H1 (cell line): ENCODE measurements at regions not wholly inside any gene's neighbourhood (a gene's known extent, or its start where the extent isn't known, plus 50 kb on each side); places are given as distances from the start of the nearest gene placed in this dataset.

Source experiments
- CTCF ChIA-PET: fragments of 300-600 bp; sonication (Branson Sonifier 250); formaldehyde crosslinking; loops from one replicate; lab custom pipeline; 2021; ENCODE audit not compliant: partially characterized antibody; lab: Charles Lee
- POLR2A ChIA-PET: fragments of 300-600 bp; sonication (Branson Sonifier 250); formaldehyde crosslinking; loops from one replicate; lab custom pipeline; 2021; ENCODE audit warnings: inconsistent platforms; ENCODE audit not compliant: partially characterized antibody; lab: Charles Lee
- DNase-seq, 2 experiments: peaks; one replicate each; pipeline versions ENCODE4 v3.0.0 to v3.0.0-alpha.2; 2010 to 2022; ENCODE audit warnings: low spot score in 2 of 2, low read depth in 1 of 2, mixed read lengths in 1 of 2
- FAIRE-seq: peaks from 2 replicates; lab custom pipeline; 2011; peaks lifted over from hg19 to GRCh38; lab: Jason Lieb, UNC
- H2AFZ ChIP-seq: 2 replicates; pipeline ENCODE4 v1.8.1; 2012; ENCODE audit warnings: low read length, inconsistent platforms
- H2AK5ac ChIP-seq: 2 replicates; pipeline ENCODE4 v1.6.1; 2013; ENCODE audit warnings: low read depth, low read length
- H2BK120ac ChIP-seq: replicated peaks from 2 replicates; pipeline ENCODE3; 2013; ENCODE audit warnings: low read depth, low read length, inconsistent platforms
- H2BK12ac ChIP-seq: 2 replicates; pipeline ENCODE4 v1.6.1; 2013; ENCODE audit warnings: low read depth, low read length
- H2BK15ac ChIP-seq: 2 replicates; pipeline ENCODE4 v1.6.1; 2013; ENCODE audit warnings: low read length
- H2BK20ac ChIP-seq: 2 replicates; pipeline ENCODE4 v1.6.1; 2013; ENCODE audit warnings: low read length
- H2BK5ac ChIP-seq: 2 replicates; pipeline ENCODE4 v1.6.1; 2013; ENCODE audit warnings: low read depth, low read length
- H3K14ac ChIP-seq: 2 replicates; pipeline ENCODE4 v1.6.1; 2013; ENCODE audit warnings: inconsistent platforms; ENCODE audit not compliant: insufficient read length
- H3K18ac ChIP-seq: 2 replicates; pipeline ENCODE4 v1.6.1; 2013; ENCODE audit warnings: low read length; ENCODE audit errors: extremely low read depth
- H3K23ac ChIP-seq: 2 replicates; pipeline ENCODE4 v1.6.1; 2013; ENCODE audit warnings: inconsistent platforms; ENCODE audit not compliant: insufficient read length
- H3K23me2 ChIP-seq: 2 replicates; pipeline ENCODE4 v1.6.1; 2013; ENCODE audit warnings: low read depth, low read length
- H3K27ac ChIP-seq: 2 replicates; pipeline ENCODE4 v1.6.1; 2011; ENCODE audit warnings: low read depth, low read length, inconsistent platforms
- H3K27me3 ChIP-seq, 4 experiments: replicated peaks in 1 of 4; 1 replicate in 1 of 4; 2 replicates in 3 of 4; pipeline versions ENCODE4 v1.6.1 to v1.8.1; 2011 to 2013; ENCODE audit warnings: low read length in 3 of 4, mild to moderate bottlenecking in 3 of 4, inconsistent platforms in 2 of 4, mixed read lengths in 2 of 4, moderate library complexity in 1 of 4; ENCODE audit not compliant: control insufficient read depth in 3 of 4, insufficient read depth in 3 of 4; ENCODE audit errors: extremely low read depth in 1 of 4
- H3K36me3 ChIP-seq, 4 experiments: 2 replicates each; pipeline versions ENCODE4 v1.6.1 to v1.8.1; 2011 to 2013; ENCODE audit warnings: mild to moderate bottlenecking in 4 of 4, low read length in 3 of 4, moderate library complexity in 2 of 4, control low read depth in 1 of 4, inconsistent platforms in 1 of 4; ENCODE audit not compliant: insufficient read depth in 4 of 4, control insufficient read depth in 2 of 4
- H3K4ac ChIP-seq: replicated peaks from 2 replicates; pipeline ENCODE3; 2013; ENCODE audit warnings: low read length, low read depth, mixed read lengths, inconsistent platforms; ENCODE audit not compliant: insufficient read length
- H3K4me1 ChIP-seq, 4 experiments: replicated peaks in 1 of 4; 1 replicate in 1 of 4; 2 replicates in 3 of 4; pipeline versions ENCODE4 v1.6.1 to v1.8.1; 2011 to 2013; ENCODE audit warnings: low read length in 3 of 4, inconsistent platforms in 2 of 4, mixed read lengths in 1 of 4; ENCODE audit not compliant: insufficient read depth in 4 of 4, control insufficient read depth in 3 of 4
- H3K4me2 ChIP-seq, 2 experiments: 2 replicates each; pipeline versions ENCODE4 v1.6.1 to v1.8.1; 2011 to 2013; ENCODE audit warnings: low read depth in 2 of 2, low read length in 2 of 2, control low read depth in 1 of 2, inconsistent platforms in 1 of 2, mild to moderate bottlenecking in 1 of 2; ENCODE audit not compliant: insufficient read depth in 1 of 2
- H3K4me3 ChIP-seq, 4 experiments: fragments of 200-600, 300-600 bp in 1 of 4; sonication (generic), shearing (Covaris generic), sonication (Bioruptor Twin) in 1 of 4; 2 replicates each; pipeline versions ENCODE4 v1.5.1 to v1.8.1; 2011 to 2016; ENCODE audit warnings: low read length in 4 of 4, low read depth in 3 of 4, control low read depth in 2 of 4, inconsistent platforms in 2 of 4, mild to moderate bottlenecking in 2 of 4, mixed read lengths in 1 of 4, moderate library complexity in 1 of 4; ENCODE audit not compliant: insufficient read depth in 2 of 4; ENCODE audit errors: extremely low read depth in 1 of 4
- H3K56ac ChIP-seq: replicated peaks from 2 replicates; pipeline ENCODE3; 2013; ENCODE audit warnings: low read depth, mild to moderate bottlenecking, mixed read lengths, low read length, inconsistent platforms; ENCODE audit not compliant: insufficient read length
- H3K79me1 ChIP-seq: 2 replicates; pipeline ENCODE4 v1.6.1; 2013; ENCODE audit warnings: low read depth, low read length, control low read depth
- H3K79me2 ChIP-seq, 2 experiments: 2 replicates each; pipeline versions ENCODE4 v1.6.1 to v1.8.1; 2012 to 2013; ENCODE audit warnings: low read length in 2 of 2, mild to moderate bottlenecking in 2 of 2, inconsistent platforms in 1 of 2; ENCODE audit not compliant: insufficient read depth in 2 of 2, control insufficient read depth in 1 of 2
- H3K9ac ChIP-seq, 4 experiments: replicated peaks in 1 of 4; 1 replicate in 1 of 4; 2 replicates in 3 of 4; pipeline versions ENCODE4 v1.6.1 to v1.8.1; 2011 to 2013; ENCODE audit warnings: low read depth in 3 of 4, low read length in 3 of 4, control low read depth in 2 of 4, mild to moderate bottlenecking in 2 of 4, moderate library complexity in 2 of 4, inconsistent platforms in 1 of 4; ENCODE audit errors: extremely low read depth in 1 of 4
- H3K9me3 ChIP-seq, 2 experiments: 2 replicates each; pipeline versions ENCODE4 v1.6.1 to v1.8.1; 2012 to 2013; ENCODE audit warnings: mild to moderate bottlenecking in 2 of 2, moderate library complexity in 2 of 2, control low read depth in 1 of 2, inconsistent platforms in 1 of 2, low read depth in 1 of 2, low read length in 1 of 2, mixed read lengths in 1 of 2; ENCODE audit not compliant: insufficient read depth in 2 of 2
- H4K20me1 ChIP-seq, 2 experiments: replicated peaks in 1 of 2; 2 replicates each; pipeline versions ENCODE3 to v1.8.1; 2011 to 2013; ENCODE audit warnings: inconsistent platforms in 2 of 2, low read length in 2 of 2, mild to moderate bottlenecking in 1 of 2; ENCODE audit not compliant: insufficient read depth in 2 of 2, control insufficient read depth in 1 of 2
- H4K5ac ChIP-seq: 2 replicates; pipeline ENCODE4 v1.6.1; 2013; ENCODE audit warnings: low read length, low read depth, mixed read lengths, inconsistent platforms; ENCODE audit not compliant: insufficient read length
- H4K8ac ChIP-seq: 2 replicates; pipeline ENCODE4 v1.8.0; 2013; ENCODE audit warnings: mild to moderate bottlenecking, moderate library complexity, low read length, inconsistent platforms; ENCODE audit not compliant: insufficient read depth; ENCODE audit errors: extremely low read depth
- H4K91ac ChIP-seq: replicated peaks from 2 replicates; pipeline ENCODE3; 2013; ENCODE audit warnings: low read length, mixed read lengths, inconsistent platforms; ENCODE audit not compliant: insufficient read length
- ASH2L ChIP-seq: fragments of 200-600, 300-600 bp; sonication (generic); IDR thresholded peaks from one replicate; pipeline ENCODE4 v1.7.1; 2017; ENCODE audit warnings: low read length
- BRCA1 ChIP-seq: IDR thresholded peaks from 2 replicates; pipeline ENCODE4 v1.6.1; 2012; ENCODE audit warnings: low read depth, low read length, improper control_type of control experiment
- CBX5 ChIP-seq: fragments of 300-800, 300-1000 bp; sonication (generic); IDR thresholded peaks from 2 replicates; pipeline ENCODE4 v1.7.1; 2016; ENCODE audit warnings: antibody characterized with exemption, low read length, low read depth
- CHD1 ChIP-seq: IDR thresholded peaks from 2 replicates; pipeline ENCODE4 v1.6.1; 2012; ENCODE audit warnings: low read depth, low read length, improper control_type of control experiment
- CREB1 ChIP-seq: IDR thresholded peaks from 2 replicates; pipeline ENCODE4 v1.6.1; 2012; ENCODE audit warnings: inconsistent platforms
- CTBP2 ChIP-seq: IDR thresholded peaks from 2 replicates; pipeline ENCODE4 v1.7.0; 2011; ENCODE audit warnings: borderline replicate concordance, mild to moderate bottlenecking, moderate library complexity, mixed read lengths, low read length; ENCODE audit not compliant: insufficient read depth, insufficient read length
- EZH2 ChIP-seq: fragments of 200-600 bp; sonication (generic); IDR thresholded peaks from 2 replicates; pipeline ENCODE4 v1.7.1; 2012; ENCODE audit warnings: low read depth, mild to moderate bottlenecking, moderate library complexity, low read length, inconsistent platforms; ENCODE audit not compliant: severe bottlenecking
- FOSL1 ChIP-seq: IDR thresholded peaks from 2 replicates; pipeline ENCODE4 v1.6.1; 2011; ENCODE audit warnings: mild to moderate bottlenecking, low read depth, low read length, moderate library complexity; ENCODE audit not compliant: insufficient read depth
- GABPA ChIP-seq: IDR thresholded peaks from 2 replicates; pipeline ENCODE4 v1.6.1; 2011; ENCODE audit warnings: mild to moderate bottlenecking, low read length, moderate library complexity, borderline replicate concordance; ENCODE audit not compliant: insufficient read depth
- HDAC6 ChIP-seq: IDR thresholded peaks from one replicate; pipeline ENCODE4 v1.7.1; 2012; ENCODE audit warnings: low read depth, mild to moderate bottlenecking, inconsistent platforms, low read length, moderate library complexity
- JUND ChIP-seq: IDR thresholded peaks from 2 replicates; pipeline ENCODE4 v1.6.1; 2011; ENCODE audit warnings: mild to moderate bottlenecking, improper control_type of control experiment, low read length
- KDM4A ChIP-seq: IDR thresholded peaks from one replicate; pipeline ENCODE4 v1.7.1; 2012; ENCODE audit warnings: low read depth, mild to moderate bottlenecking, moderate library complexity, low read length, inconsistent platforms; ENCODE audit not compliant: severe bottlenecking
- POU5F1 ChIP-seq: IDR thresholded peaks from 2 replicates; pipeline ENCODE4 v1.6.1; 2011; ENCODE audit warnings: low read depth, mild to moderate bottlenecking, low read length, moderate library complexity
- RAD21 ChIP-seq, 2 experiments: IDR thresholded peaks in 1 of 2; conservative IDR thresholded peaks in 1 of 2; 2 replicates each; pipeline ENCODE4 v1.6.1; 2011; ENCODE audit warnings: low read depth in 2 of 2, low read length in 2 of 2, improper control_type of control experiment in 1 of 2, inconsistent platforms in 1 of 2, mild to moderate bottlenecking in 1 of 2, moderate library complexity in 1 of 2
- TAF7 ChIP-seq: optimal IDR thresholded peaks from 2 replicates; pipeline ENCODE3; 2011; ENCODE audit warnings: low read depth, mild to moderate bottlenecking, inconsistent platforms, low read length, moderate library complexity, borderline replicate concordance
- WGBS, 2 experiments: shearing (Covaris generic) in 1 of 2; methylation state at CpG; one replicate each; pipeline versions ENCODE4 v1.1.6 to v1.1.7; 2013 to 2015; ENCODE audit warnings: low lambda C conversion rate in 2 of 2, mixed read lengths in 2 of 2, inconsistent platforms in 1 of 2, low coverage in 1 of 2, missing lambda C conversion rate in 1 of 2; ENCODE audit not compliant: insufficient replicate concordance in 2 of 2, insufficient coverage in 1 of 2, insufficient read length in 1 of 2; ENCODE audit errors: extremely low coverage in 1 of 2, missing lambda C conversion rate in 1 of 2; 5-methylcytosine and 5-hydroxymethylcytosine counted together

DNA sequence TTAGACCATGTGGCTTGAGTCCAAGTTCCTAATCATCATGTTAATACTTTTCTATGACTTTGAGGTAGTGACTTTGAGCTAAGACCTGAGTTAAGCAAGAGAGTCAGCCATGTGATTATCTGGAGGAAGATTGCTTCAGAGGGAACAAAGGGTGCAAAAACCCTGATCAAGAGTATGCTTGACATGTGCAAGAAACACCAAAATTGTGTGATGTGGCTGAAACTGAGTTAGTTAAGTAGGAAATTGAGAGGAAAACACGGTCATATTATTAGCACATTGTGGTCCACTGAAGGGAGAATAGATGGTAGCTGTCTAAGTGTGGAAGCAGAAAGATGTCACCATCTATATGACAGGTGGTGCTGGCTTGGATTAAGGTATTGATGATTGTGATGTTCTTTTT, 130.4 kb upstream of the MON1B start:
- FAIRE-seq = no peak
- TF ChIP-seq HDAC6 = no peak
- TF ChIP-seq CBX5 = no peak
- no peak for TF ChIP-seq TAF7
- no peak for TF ChIP-seq FOSL1
- no peak for TF ChIP-seq CHD1
- no peak for TF ChIP-seq JUND
- TF ChIP-seq GABPA = no peak
- TF ChIP-seq CTBP2 = no peak
- TF ChIP-seq POU5F1 = no peak
- TF ChIP-seq RAD21 (IDR thresholded peaks at IDR 0.05 in 1 of 2, conservative IDR thresholded peaks at IDR 0.05 in 1 of 2; ENCODE audit: low read depth in 2 of 2, low read length in 2 of 2) = no peak
- TF ChIP-seq KDM4A = no peak
- TF ChIP-seq CREB1 = no peak
- TF ChIP-seq ASH2L = no peak
- no peak for TF ChIP-seq BRCA1
- TF ChIP-seq EZH2 = no peak

More for the DNA sequence above, 130.4 kb upstream of the MON1B start:
- no peak overlapping the region for H3K14ac ChIP-seq
- H2BK15ac ChIP-seq = no peak overlapping the region
- no peak overlapping the region for H2AK5ac ChIP-seq
- H3K79me1 ChIP-seq = no peaks in the 10 kb centered on the region
- no peak overlapping the region for H3K27ac ChIP-seq
- H2BK5ac ChIP-seq = no peak overlapping the region
- CTCF ChIA-PET = no interaction called here
- H3K4me1 ChIP-seq = peaks cover 0 to 10% (median 7%) of the 10 kb centered on the region in 4 experiments; a peak in 5 of 7 replicates
- no peak overlapping the region for H3K18ac ChIP-seq
- no peak overlapping the region for H4K8ac ChIP-seq
- no peak overlapping the region for H4K91ac ChIP-seq
- POLR2A ChIA-PET = no interaction called here
- no peak overlapping the region for H2BK120ac ChIP-seq
- H3K4me2 ChIP-seq = no peak overlapping the region
- H3K4ac ChIP-seq = no peak overlapping the region
- no peak for DNase-seq
- H2BK12ac ChIP-seq = no peak overlapping the region
- no peak overlapping the region for H3K23ac ChIP-seq
- H3K79me2 ChIP-seq = no peaks in the 10 kb centered on the region
- H4K5ac ChIP-seq = no peak overlapping the region
- H3K9ac ChIP-seq = no peak overlapping the region
- WGBS, 2 experiments = 83% methylated on average over 1 of the region's 1 CpG; no CpG with 5 or more reads in 1 of the 2 experiments
- H3K9me3 ChIP-seq = no peaks in the 10 kb centered on the region
- H3K4me3 ChIP-seq = no peak overlapping the region
- H3K36me3 ChIP-seq = no peaks in the 10 kb centered on the region
- no peaks in the 10 kb centered on the region for H3K27me3 ChIP-seq
- no peaks in the 10 kb centered on the region for H4K20me1 ChIP-seq
- H3K56ac ChIP-seq = no peak overlapping the region
- no peak overlapping the region for H2AFZ ChIP-seq
- H2BK20ac ChIP-seq = no peak overlapping the region
- H3K23me2 ChIP-seq = no peaks in the 10 kb centered on the region
